IMR-90 (cell line): ENCODE measurements at regions not wholly inside any gene's neighbourhood (a gene's known extent, or its start where the extent isn't known, plus 50 kb on each side); places are given as distances from the start of the nearest gene placed in this dataset.

Experiments
- ATAC-seq: fragments of 200-7000 bp; cut with Tn5 transposase; 2 replicates; pipeline ENCODE4 v1.9.1; 2020; ENCODE audit warnings: low read depth, mild to moderate bottlenecking, moderate library complexity
- BruUV-seq: library from RNA; stranded (reverse); fragments of 400-500 nt; replicated peaks from 2 replicates; lab custom pipeline; 2021; lab: Mats Ljungman, UMichigan
- CTCF ChIA-PET: fragments of 300-600 bp; formaldehyde crosslinking; extraction: SDS; loops from one replicate; lab custom pipeline; 2021; ENCODE audit warnings: antibody characterized with exemption; lab: Yijun Ruan, JAX
- POLR2A ChIA-PET: fragments of 300-600 bp; sonication (Branson Sonifier 250); formaldehyde crosslinking; loops from one replicate; lab custom pipeline; 2022; ENCODE audit warnings: antibody characterized with exemption; ENCODE audit not compliant: unreplicated experiment; lab: Charles Lee
- DNase-seq: peaks from one replicate; pipeline ENCODE4 v3.0.0; 2013
- H2AFZ ChIP-seq: replicated peaks from 2 replicates; pipeline ENCODE3; 2013; ENCODE audit warnings: low read length, mild to moderate bottlenecking; ENCODE audit not compliant: poor library complexity
- H2AK5ac ChIP-seq: 2 replicates; pipeline ENCODE4 v1.6.1; 2013; ENCODE audit warnings: low read depth, low read length, inconsistent platforms
- H2AK9ac ChIP-seq: replicated peaks from 2 replicates; pipeline ENCODE3; 2013; ENCODE audit warnings: mild to moderate bottlenecking, low read depth, low read length, moderate library complexity; ENCODE audit not compliant: poor library complexity
- H2BK120ac ChIP-seq: 2 replicates; pipeline ENCODE4 v1.6.1; 2013; ENCODE audit warnings: low read depth, low read length, inconsistent platforms
- H2BK15ac ChIP-seq: 3 replicates; pipeline ENCODE4 v1.6.1; 2013; ENCODE audit warnings: low read depth, low read length, inconsistent platforms
- H2BK20ac ChIP-seq: 2 replicates; pipeline ENCODE4 v1.6.1; 2013; ENCODE audit warnings: low read depth, mild to moderate bottlenecking, inconsistent platforms, low read length, moderate library complexity
- H2BK5ac ChIP-seq: 2 replicates; pipeline ENCODE4 v1.6.1; 2013; ENCODE audit warnings: mild to moderate bottlenecking, low read depth, low read length, inconsistent platforms; ENCODE audit not compliant: poor library complexity, severe bottlenecking
- H3K14ac ChIP-seq: replicated peaks from 2 replicates; pipeline ENCODE4 v1.6.1; 2013; ENCODE audit warnings: low read depth, low read length, inconsistent platforms
- H3K18ac ChIP-seq: 2 replicates; pipeline ENCODE4 v1.6.1; 2013; ENCODE audit warnings: low read depth, low read length, control low read depth
- H3K23ac ChIP-seq: 2 replicates; pipeline ENCODE4 v1.6.1; 2013; ENCODE audit warnings: low read depth, low read length, inconsistent platforms
- H3K27ac ChIP-seq: 2 replicates; pipeline ENCODE4 v1.5.1; 2013; ENCODE audit warnings: mild to moderate bottlenecking, control low read depth, low read length; ENCODE audit not compliant: insufficient read depth
- H3K27me3 ChIP-seq: 2 replicates; pipeline ENCODE4 v1.6.1; 2013; ENCODE audit warnings: low read length; ENCODE audit not compliant: control insufficient read depth, insufficient read depth
- H3K36me3 ChIP-seq: 2 replicates; pipeline ENCODE4 v1.6.1; 2013; ENCODE audit warnings: low read length, mixed read lengths; ENCODE audit not compliant: control insufficient read depth, insufficient read depth
- H3K4ac ChIP-seq: 2 replicates; pipeline ENCODE4 v1.6.1; 2013; ENCODE audit warnings: low read depth, low read length, inconsistent platforms
- H3K4me1 ChIP-seq: 2 replicates; pipeline ENCODE4 v1.6.1; 2013; ENCODE audit warnings: low read length, mixed read lengths; ENCODE audit not compliant: control insufficient read depth, insufficient read depth
- H3K4me2 ChIP-seq: 2 replicates; pipeline ENCODE4 v1.6.1; 2013; ENCODE audit warnings: low read depth, mild to moderate bottlenecking, control low read depth, low read length, moderate library complexity
- H3K4me3 ChIP-seq: 2 replicates; pipeline ENCODE4 v1.5.1; 2013; ENCODE audit warnings: low read depth, mild to moderate bottlenecking, control low read depth, low read length, moderate library complexity; ENCODE audit not compliant: insufficient read depth
- H3K56ac ChIP-seq: 2 replicates; pipeline ENCODE4 v1.6.1; 2013; ENCODE audit warnings: low read length, inconsistent platforms; ENCODE audit not compliant: insufficient read depth; ENCODE audit errors: extremely low read depth
- H3K79me1 ChIP-seq, 2 experiments: 2 replicates each; pipeline ENCODE4 v1.6.1; 2013; ENCODE audit warnings: low read length in 2 of 2, inconsistent platforms in 1 of 2, low read depth in 1 of 2
- H3K9ac ChIP-seq: 2 replicates; pipeline ENCODE4 v1.6.1; 2013; ENCODE audit warnings: low read depth, low read length, control low read depth
- H3K9me1 ChIP-seq: 2 replicates; pipeline ENCODE4 v1.6.1; 2013; ENCODE audit warnings: low read length, inconsistent platforms; ENCODE audit not compliant: insufficient read depth
- H3K9me3 ChIP-seq: 2 replicates; pipeline ENCODE4 v1.6.1; 2013; ENCODE audit warnings: low read length; ENCODE audit not compliant: control insufficient read depth, insufficient read depth
- H4K20me1 ChIP-seq: 2 replicates; pipeline ENCODE4 v1.6.1; 2013; ENCODE audit warnings: low read length, inconsistent platforms; ENCODE audit not compliant: insufficient read depth
- H4K5ac ChIP-seq: 2 replicates; pipeline ENCODE4 v1.6.1; 2013; ENCODE audit warnings: mild to moderate bottlenecking, low read depth, low read length, control low read depth
- H4K8ac ChIP-seq, 2 experiments: 2 replicates each; pipeline ENCODE4 v1.6.1; 2013; ENCODE audit warnings: low read depth in 2 of 2, low read length in 2 of 2, control low read depth in 1 of 2, inconsistent platforms in 1 of 2
- H4K91ac ChIP-seq: 2 replicates; pipeline ENCODE4 v1.6.1; 2013; ENCODE audit warnings: low read depth, low read length, inconsistent platforms; ENCODE audit not compliant: insufficient read depth
- FOS ChIP-seq: fragments of 150-350 bp; IDR thresholded peaks from 2 replicates; pipeline ENCODE4 v1.6.1; 2016; ENCODE audit warnings: low read depth, low read length
- MAFK ChIP-seq: IDR thresholded peaks from 2 replicates; pipeline ENCODE4 v1.6.1; 2012; ENCODE audit warnings: low read depth, low read length, improper control_type of control experiment
- MXI1 ChIP-seq: IDR thresholded peaks from 2 replicates; pipeline ENCODE4 v1.6.1; 2012; ENCODE audit warnings: low read depth, mild to moderate bottlenecking, low read length, moderate library complexity, borderline replicate concordance
- NFE2L2 ChIP-seq: fragments of 150-350 bp; IDR thresholded peaks from 2 replicates; pipeline ENCODE4 v1.6.1; 2016; ENCODE audit warnings: low read depth, mild to moderate bottlenecking, low read length
- POLR2A ChIP-seq: IDR thresholded peaks from 2 replicates; pipeline ENCODE4 v1.6.1; 2012; ENCODE audit warnings: mild to moderate bottlenecking, low read depth, low read length
- RAD21 ChIP-seq: IDR thresholded peaks from 2 replicates; pipeline ENCODE4 v1.6.1; 2012; ENCODE audit warnings: low read length, improper control_type of control experiment
- RFX5 ChIP-seq: IDR thresholded peaks from 2 replicates; pipeline ENCODE4 v1.8.0; 2012; ENCODE audit warnings: low read depth, mild to moderate bottlenecking, low read length, moderate library complexity
- SMC3 ChIP-seq: fragments of 150-350 bp; IDR thresholded peaks from 2 replicates; pipeline ENCODE4 v1.6.1; 2016; ENCODE audit warnings: low read depth, mild to moderate bottlenecking, antibody characterized with exemption, low read length, moderate library complexity
- USF2 ChIP-seq: fragments of 150-350 bp; IDR thresholded peaks from 2 replicates; pipeline ENCODE4 v1.6.1; 2017; ENCODE audit warnings: mild to moderate bottlenecking, antibody characterized with exemption, low read length, low read depth
- WGBS, 2 experiments: methylation state at CpG; one replicate each; pipeline versions ENCODE4 v1.1.5 to v1.1.7; 2013; ENCODE audit warnings: missing lambda C conversion rate in 2 of 2; ENCODE audit not compliant: insufficient read length in 1 of 2; ENCODE audit errors: extremely low coverage in 2 of 2; 5-methylcytosine and 5-hydroxymethylcytosine counted together
- dilution Hi-C: fragments of 300-500 bp; cut with HindIII; formaldehyde crosslinking; loops from one replicate; pipeline ENCODE4 v1.14.3; 2018; ENCODE audit warnings: low sequenced_read_pairs; ENCODE audit not compliant: unreplicated experiment
- in situ Hi-C: fragments of 300-500 bp; cut with MboI; formaldehyde crosslinking; loops from 3 replicates; pipeline ENCODE4 v1.14.3; 2019; ENCODE audit warnings: low sequenced_read_pairs, inconsistent platforms, mixed read lengths
- intact Hi-C: fragments of 100-400 bp; cut with micrococcal nuclease; formaldehyde crosslinking; loops from 2 replicates; pipeline ENCODE4 v1.10.0; 2022

GRCh38 chr10:55048830-55049498 lies 247.9 kb upstream of the PCDH15 start:
- Histone ChIP-seq H4K91ac (no peak overlapping the region), H2BK120ac (no peak overlapping the region), H3K4me3 (no peak overlapping the region), H3K23ac (no peak overlapping the region), H3K4ac (no peak overlapping the region), H2AFZ (no peak overlapping the region), H2AK5ac (no peak overlapping the region), H2BK20ac (no peak overlapping the region), H3K9me3 (no peaks in the 10 kb centered on the region), H3K14ac (no peak overlapping the region), H3K79me1 (no peaks in the 10 kb centered on the region), H3K36me3 (no peaks in the 10 kb centered on the region), H3K9me1 (no peaks in the 10 kb centered on the region), H3K27me3 (no peaks in the 10 kb centered on the region), H2AK9ac (no peak overlapping the region), H3K18ac (no peak overlapping the region), H4K5ac (no peak overlapping the region), H2BK5ac (no peak overlapping the region), H4K20me1 (no peaks in the 10 kb centered on the region), H3K9ac (no peak overlapping the region), H3K4me2 (no peak overlapping the region), H3K56ac (no peak overlapping the region), H2BK15ac (no peak overlapping the region), H4K8ac (no peak overlapping the region), H3K27ac (no peak overlapping the region), H3K4me1 (no peaks in the 10 kb centered on the region)
- no peak for TF ChIP-seq FOS
- TF ChIP-seq RAD21: no peak
- no peak for TF ChIP-seq NFE2L2
- TF ChIP-seq MXI1: no peak
- no peak for TF ChIP-seq POLR2A
- no peak for TF ChIP-seq MAFK
- TF ChIP-seq SMC3: no peak
- TF ChIP-seq RFX5: no peak
- no peak for TF ChIP-seq USF2
- dilution Hi-C loops (no loop called here), intact Hi-C loops (no loop called here), in situ Hi-C loops (no loop called here)
- DNase-seq: no peak
- ChIA-PET CTCF (no interaction called here), POLR2A (no interaction called here)
- ATAC-seq: no peak
- BruUV-seq: no TSS peak
- no CpG with 5 or more reads among the region's 3 CpGs for WGBS, 2 experiments
